ENCODE measurements at regions not wholly inside any gene's neighbourhood (a gene's known extent, or its start where the extent isn't known, plus 50 kb on each side); places are given as distances from the start of the nearest gene placed in this dataset.
"Not testable (repeated sequence)": the region's sequence is repeated elsewhere in the genome, so short reads cannot be mapped to it uniquely, and the experiment has no call there.

GRCh38 chr20:53782612-53783246 lies 189.1 kb upstream of the ZNF217 start:
- in situ Hi-C loops (cut with HindIII; ENCODE audit: low sequenced_read_pairs): no loop called here
- H3K4me3 ChIP-seq (ENCODE audit: low read depth, low read length): no peak overlapping the region
- no peak for DNase-seq (ENCODE audit: low read depth)
- TF ChIP-seq CTCF (IDR thresholded peaks at IDR 0.05; ENCODE audit: low read depth, low read length, missing control alignments): no peak

GRCh38 chr20:53779822-53780221 lies 186.2 kb upstream of the ZNF217 start:
- DNase-seq (ENCODE audit: low read depth): no peak
- no peak for TF ChIP-seq CTCF (IDR thresholded peaks at IDR 0.05; ENCODE audit: low read depth, low read length, missing control alignments)
- in situ Hi-C loops (cut with HindIII; ENCODE audit: low sequenced_read_pairs): no loop called here
- no peak overlapping the region for H3K4me3 ChIP-seq (ENCODE audit: low read depth, low read length)

- in situ Hi-C loops (cut with HindIII; ENCODE audit: low sequenced_read_pairs): no loop called here
- no peak for TF ChIP-seq CTCF (IDR thresholded peaks at IDR 0.05; ENCODE audit: low read depth, low read length, missing control alignments)
- H3K4me3 ChIP-seq (ENCODE audit: low read depth, low read length): no peak overlapping the region
- no peak for DNase-seq (ENCODE audit: low read depth)
These were observed 185.1 kb upstream of the ZNF217 start for GRCh38 chr20:53778736-53779135.

GRCh38 chr20:53778041-53778516 lies 184.4 kb upstream of the ZNF217 start:
- in situ Hi-C loops (cut with HindIII; ENCODE audit: low sequenced_read_pairs): no loop called here
- TF ChIP-seq CTCF (IDR thresholded peaks at IDR 0.05; ENCODE audit: low read depth, low read length, missing control alignments): no peak
- no peak for DNase-seq (ENCODE audit: low read depth)
- H3K4me3 ChIP-seq (ENCODE audit: low read depth, low read length): no peak overlapping the region

- DNase-seq (ENCODE audit: low read depth); H3K4me3 ChIP-seq (ENCODE audit: low read depth, low read length); in situ Hi-C loops (cut with HindIII; ENCODE audit: low sequenced_read_pairs): not testable (repeated sequence)
These were observed 183.8 kb upstream of the ZNF217 start for GRCh38 chr20:53777402-53777801.

- no peak for DNase-seq (ENCODE audit: low read depth)
- in situ Hi-C loops (cut with HindIII; ENCODE audit: low sequenced_read_pairs): no loop called here
- TF ChIP-seq CTCF (IDR thresholded peaks at IDR 0.05; ENCODE audit: low read depth, low read length, missing control alignments): no peak
- H3K4me3 ChIP-seq (ENCODE audit: low read depth, low read length): no peak overlapping the region
These were observed 183.2 kb upstream of the ZNF217 start for GRCh38 chr20:53776858-53777257.

- no peak overlapping the region for H3K4me3 ChIP-seq (ENCODE audit: low read depth, low read length)
- DNase-seq (ENCODE audit: low read depth): peak; percentile 67
- in situ Hi-C loops (cut with HindIII; ENCODE audit: low sequenced_read_pairs): no loop called here
- no peak for TF ChIP-seq CTCF (IDR thresholded peaks at IDR 0.05; ENCODE audit: low read depth, low read length, missing control alignments)
These were observed 181.0 kb upstream of the ZNF217 start for GRCh38 chr20:53774461-53775203.

Data from astrocyte of the cerebellum (primary cell).